Retinal pigment epithelial cell (primary cell): ENCODE measurements at regions not wholly inside any gene's neighbourhood (a gene's known extent, or its start where the extent isn't known, plus 50 kb on each side); places are given as distances from the start of the nearest gene placed in this dataset.
"Not testable (repeated sequence)": the region's sequence is repeated elsewhere in the genome, so short reads cannot be mapped to it uniquely, and the experiment has no call there.

Experiments used
- DNase-seq: peaks from one replicate; pipeline ENCODE4 v3.0.0-alpha.2; 2010; ENCODE audit warnings: low read depth
- H3K4me3 ChIP-seq: 2 replicates; pipeline ENCODE4 v1.5.1; 2011; ENCODE audit warnings: mild to moderate bottlenecking, low read length, control low read depth, moderate library complexity
- CTCF ChIP-seq: conservative IDR thresholded peaks from 2 replicates; pipeline ENCODE4 v1.5.1; 2011; ENCODE audit warnings: low read depth, low read length, control low read depth, inconsistent platforms

- no peak overlapping the region for H3K4me3 ChIP-seq
- TF ChIP-seq CTCF = no peak
- DNase-seq = no peak
Measured at GRCh38 chr2:234861841-234862735, 89.7 kb upstream of the SH3BP4 start.

- not testable (repeated sequence) for DNase-seq, H3K4me3 ChIP-seq
Measured at GRCh38 chr2:234859330-234859872, 92.4 kb upstream of the SH3BP4 start.

GRCh38 chr2:234858790-234859329, 93.0 kb upstream of the SH3BP4 start:
- TF ChIP-seq CTCF = no peak
- H3K4me3 ChIP-seq = no peak overlapping the region
- DNase-seq = no peak

GRCh38 chr2:234858145-234858544, 93.7 kb upstream of the SH3BP4 start:
- H3K4me3 ChIP-seq = no peak overlapping the region
- no peak for DNase-seq
- TF ChIP-seq CTCF = no peak

- TF ChIP-seq CTCF = no peak
- peak; percentile 59 for DNase-seq
- no peak overlapping the region for H3K4me3 ChIP-seq
Measured at GRCh38 chr2:234853729-234854128, 98.1 kb upstream of the SH3BP4 start.

- no peak for DNase-seq
- TF ChIP-seq CTCF = no peak
Measured at GRCh38 chr2:234852941-234853340, 98.9 kb upstream of the SH3BP4 start.

GRCh38 chr2:234852035-234852434, 99.8 kb upstream of the SH3BP4 start:
- DNase-seq = no peak

More at GRCh38 chr2:234852941-234853340, 98.9 kb upstream of the SH3BP4 start:
- H3K4me3 ChIP-seq = no peak overlapping the region

More at GRCh38 chr2:234852035-234852434, 99.8 kb upstream of the SH3BP4 start:
- H3K4me3 ChIP-seq = no peak overlapping the region
- TF ChIP-seq CTCF = no peak
